ENCODE measurements at regions not wholly inside any gene's neighbourhood (a gene's known extent, or its start where the extent isn't known, plus 50 kb on each side); places are given as distances from the start of the nearest gene placed in this dataset.

DNA sequence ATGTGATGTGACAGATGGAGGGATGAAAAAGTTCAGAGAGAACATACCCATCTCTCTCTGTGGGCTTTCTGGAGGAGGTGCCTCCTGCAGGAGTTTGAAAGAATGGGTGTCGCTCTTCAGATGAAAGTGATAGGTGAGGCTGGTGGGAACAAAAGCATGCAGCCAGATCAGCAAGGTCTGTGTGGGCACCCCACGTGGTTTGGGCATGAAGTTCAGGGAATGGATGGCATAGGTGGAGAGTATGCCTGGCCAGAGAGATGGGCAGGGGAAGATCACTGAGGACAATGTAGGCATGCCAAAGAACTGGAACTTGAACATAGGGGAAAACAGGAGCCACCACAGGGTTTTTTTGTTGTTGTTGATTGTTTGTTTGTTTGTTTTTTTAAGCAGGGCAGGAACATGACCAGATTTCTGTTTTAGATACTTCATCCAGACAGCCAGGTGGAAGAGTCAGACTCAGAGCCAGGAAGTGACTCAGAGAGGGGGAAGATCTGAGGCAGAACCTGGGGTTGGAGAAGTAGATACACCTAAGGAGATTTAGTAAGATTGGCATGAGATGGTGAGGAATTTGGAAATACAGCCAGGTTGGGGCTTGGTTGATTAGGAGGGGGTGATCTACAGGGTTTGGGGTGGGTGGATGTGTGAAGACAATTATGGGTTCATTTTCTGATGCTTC, 64.8 kb upstream of the CLSTN2 start:
- DNase-seq: no peak

DNA sequence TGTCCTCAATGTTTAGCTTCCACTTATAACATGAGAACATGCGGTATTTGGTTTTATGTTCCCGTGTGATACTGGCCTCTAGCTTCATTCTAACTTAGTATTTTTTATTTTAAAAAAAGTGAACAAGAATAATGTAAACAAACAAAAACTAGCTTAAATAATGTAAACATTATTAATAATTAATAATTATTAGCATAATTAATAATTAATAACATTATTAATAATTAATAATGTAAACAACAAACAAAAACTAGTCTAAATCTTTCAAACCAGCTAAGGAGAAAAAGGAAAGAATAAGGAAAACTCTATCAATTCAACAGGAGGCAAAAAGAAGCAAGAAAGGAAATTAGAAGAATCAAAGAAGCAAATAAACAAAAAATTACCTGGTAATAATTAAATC, 66.2 kb upstream of the CLSTN2 start:
- no peak for DNase-seq

DNA sequence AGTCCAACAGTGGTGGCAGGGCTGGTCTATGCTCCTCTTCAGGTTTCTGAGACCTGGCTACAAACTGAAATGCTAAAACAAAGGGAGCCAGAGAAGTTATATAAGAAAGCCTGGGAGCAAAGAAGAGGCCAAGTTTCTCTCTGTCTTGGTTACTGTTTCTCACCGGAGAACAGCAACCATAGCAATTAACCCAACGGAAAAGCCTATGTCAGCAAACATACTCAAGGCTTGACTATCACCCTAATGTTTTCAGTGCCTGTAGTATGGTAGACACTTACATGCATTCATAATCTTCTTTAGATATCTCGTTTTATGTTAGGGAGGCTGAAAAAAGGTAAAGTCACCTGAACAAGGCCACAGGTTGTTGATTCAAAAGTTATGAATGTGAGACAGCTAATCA, 86.3 kb upstream of the CLSTN2 start:
- no peak for DNase-seq

DNA sequence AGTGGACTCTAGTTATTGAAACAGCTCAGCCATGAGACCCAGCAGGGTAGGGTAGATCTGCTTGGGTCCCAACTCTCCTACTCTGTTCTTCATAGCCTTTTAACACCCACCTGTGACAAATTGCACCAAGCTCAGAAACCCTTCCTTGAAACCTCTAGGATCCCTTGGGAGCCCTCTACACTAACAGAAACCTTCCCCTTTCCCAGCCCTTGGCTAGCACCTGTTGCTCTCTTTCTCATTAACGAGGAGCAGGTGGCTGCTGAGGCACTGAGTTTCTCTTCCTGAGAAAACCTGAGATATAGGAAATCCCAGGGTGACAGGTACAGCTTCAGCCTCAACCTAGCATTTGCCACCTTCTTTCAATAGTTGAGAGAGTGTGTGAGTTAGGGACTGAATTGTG, 88.3 kb upstream of the CLSTN2 start:
- DNase-seq: no peak

DNA sequence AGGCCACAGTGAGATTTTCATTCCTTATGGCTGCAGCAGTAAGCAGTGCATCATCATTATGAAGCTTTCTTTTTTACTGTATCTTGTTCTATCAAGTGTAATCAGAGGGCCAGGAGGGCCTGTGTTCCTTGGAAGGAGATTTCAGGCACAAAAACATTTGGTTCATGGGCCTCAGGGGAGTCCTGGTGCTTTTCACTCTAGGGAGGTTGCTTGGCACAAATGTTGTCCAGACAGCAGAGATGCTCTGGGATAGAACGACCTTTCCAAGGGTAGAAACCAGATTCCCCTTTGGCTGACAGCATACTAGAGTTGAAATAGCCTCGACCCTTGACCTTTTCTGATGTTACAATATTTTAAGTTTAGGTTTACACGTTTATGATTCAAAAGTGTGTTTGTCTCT, 95.3 kb upstream of the CLSTN2 start:
- DNase-seq: no peak

DNA sequence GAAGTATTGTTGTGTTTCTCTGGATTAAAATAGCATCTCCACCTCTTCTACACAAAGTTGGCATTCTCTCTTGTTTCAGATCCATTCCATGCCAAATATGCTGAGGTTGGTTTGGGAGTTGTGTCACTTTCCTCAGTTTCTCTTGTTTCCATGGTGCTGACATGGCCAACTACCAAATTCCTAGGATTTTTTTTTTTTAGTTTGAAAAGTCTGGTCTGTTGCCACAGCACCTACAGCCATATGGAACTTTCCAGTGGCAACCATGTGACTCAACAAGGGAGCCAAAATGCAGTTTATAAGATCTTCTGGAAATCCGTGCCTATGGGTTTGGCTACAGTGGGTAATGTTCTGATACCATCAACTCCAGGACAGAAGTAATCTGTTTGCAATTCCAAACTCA, 96.0 kb upstream of the CLSTN2 start:
- DNase-seq: no peak

DNA sequence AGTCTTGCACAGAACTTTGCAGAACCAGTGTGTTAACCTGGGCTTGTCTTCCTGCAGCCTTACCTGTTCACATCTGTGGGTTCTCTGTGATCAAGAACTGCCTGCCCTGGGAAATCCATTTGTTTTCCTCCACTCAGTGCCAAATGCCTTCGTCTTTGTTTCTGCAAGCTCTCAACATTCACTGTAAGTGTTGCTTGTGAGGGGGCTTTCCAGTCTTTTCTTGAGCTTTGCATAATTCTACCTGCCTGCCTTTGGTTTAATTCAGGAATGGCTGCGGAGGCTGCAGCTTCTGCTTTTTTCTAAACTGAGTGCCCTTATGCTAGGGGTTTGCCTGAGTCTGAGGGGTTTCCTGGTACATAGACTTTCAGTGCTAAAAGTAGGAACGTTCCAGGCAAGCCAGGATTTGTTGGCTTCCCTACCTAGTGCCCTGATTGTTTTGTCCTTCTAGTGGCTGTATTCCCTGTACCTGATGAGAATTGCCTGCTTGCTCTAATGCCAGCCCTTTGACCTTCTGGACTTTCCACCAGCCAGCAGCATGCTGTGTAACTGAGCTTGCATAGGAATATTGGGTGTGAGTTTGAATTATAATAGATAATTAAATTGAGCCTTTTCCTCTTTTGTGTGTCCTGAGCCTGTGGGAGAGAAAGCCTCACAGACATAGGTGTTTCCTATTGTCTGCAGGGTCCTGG, 96.6 kb upstream of the CLSTN2 start:
- no peak for DNase-seq

DNA sequence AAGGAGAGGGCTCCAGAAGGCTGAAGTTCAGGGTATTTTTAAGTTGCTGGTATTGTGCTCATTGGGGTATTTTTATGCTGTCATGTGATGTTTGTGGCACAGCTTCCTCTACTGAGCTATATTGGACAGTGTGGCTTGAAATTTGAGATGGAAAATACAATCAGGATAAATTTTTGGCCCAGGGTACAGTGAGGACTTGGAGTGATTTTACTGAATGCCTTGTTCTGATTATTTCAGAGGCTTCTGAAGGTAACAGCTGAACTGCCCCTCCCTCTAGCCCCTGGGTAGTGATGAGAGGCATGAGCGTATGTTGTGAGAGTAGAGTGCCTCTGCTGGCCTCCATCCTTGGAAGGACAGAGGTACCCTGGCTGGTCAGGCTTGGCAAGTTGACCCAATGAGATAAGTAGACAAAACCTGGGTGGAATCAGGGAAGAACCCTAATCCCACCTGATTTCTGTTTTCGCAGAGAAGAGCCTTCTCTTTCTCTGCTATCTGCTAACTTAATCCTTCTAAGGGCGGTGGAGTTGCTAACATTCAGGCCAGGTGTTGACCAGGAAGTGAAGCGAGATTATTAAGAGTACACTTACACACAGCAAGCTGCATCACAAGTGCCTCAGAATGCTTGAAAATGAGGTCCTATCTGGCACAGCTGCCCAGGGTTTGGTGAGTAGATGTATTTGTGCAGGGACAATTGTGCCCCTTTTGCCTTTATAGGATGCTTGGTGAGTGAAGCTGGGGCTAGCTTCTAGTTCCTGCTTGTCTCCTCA, 98.1 kb upstream of the CLSTN2 start:
- DNase-seq: no peak

DNA sequence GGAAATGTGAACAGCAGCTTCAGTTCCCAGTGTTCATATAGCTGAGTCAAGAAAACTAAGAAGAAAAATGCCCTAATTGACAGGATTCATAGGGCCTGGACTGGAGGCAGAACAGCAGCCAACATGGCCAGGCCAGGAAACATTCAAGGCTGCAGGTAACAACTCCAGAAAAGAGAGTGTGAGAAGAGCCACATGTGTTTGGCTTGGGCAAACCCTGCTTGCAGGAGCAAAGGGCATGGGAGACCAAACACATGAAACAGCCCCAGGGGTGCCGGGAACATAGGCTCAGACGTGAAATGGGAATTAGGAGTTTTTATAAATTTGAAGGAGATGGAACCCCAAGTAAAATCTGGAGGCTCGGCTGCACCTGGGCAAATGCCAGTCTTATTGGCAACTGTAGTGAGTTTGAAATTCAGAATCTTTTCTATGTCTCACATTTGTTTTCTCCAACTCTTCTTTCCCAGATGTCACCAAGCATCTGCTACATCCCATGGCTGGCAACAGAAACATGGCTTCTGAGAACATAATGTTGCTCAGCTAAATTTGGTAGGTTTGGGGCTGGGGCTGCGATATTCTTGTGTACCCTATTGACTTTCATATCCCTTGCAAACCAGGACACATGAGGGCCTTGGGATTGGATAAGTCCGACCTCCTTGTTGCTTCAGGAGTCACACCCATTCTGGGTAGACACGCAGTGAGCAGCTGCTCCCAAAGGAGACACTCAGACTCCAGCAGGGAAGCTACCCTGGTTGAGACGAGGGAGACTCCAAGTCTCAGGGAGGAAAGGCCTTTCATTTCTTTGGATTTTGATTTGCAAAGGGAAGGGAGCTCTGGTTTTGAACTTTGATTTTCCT, 98.9 kb upstream of the CLSTN2 start:
- no peak for DNase-seq

DNA sequence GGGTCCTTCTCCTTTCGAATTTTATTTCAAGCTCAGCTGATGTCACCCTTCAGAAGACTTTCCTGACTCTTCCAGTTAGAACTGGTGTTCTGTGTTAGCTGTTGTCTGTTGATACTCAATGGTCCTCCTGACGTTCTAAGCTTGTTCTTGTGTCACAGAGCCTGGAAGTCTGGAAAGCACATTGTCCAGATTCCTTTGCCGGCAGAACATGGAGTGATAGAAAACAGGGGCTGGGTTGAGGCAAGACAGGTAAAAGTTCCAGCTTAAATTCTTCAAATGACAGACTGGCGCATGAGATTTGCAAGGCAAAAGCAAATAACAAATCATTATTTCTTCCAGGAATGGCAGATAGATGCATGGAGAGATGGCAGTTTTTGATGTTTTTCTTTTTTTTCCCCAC, 102.0 kb upstream of the CLSTN2 start:
- no peak for DNase-seq

DNA sequence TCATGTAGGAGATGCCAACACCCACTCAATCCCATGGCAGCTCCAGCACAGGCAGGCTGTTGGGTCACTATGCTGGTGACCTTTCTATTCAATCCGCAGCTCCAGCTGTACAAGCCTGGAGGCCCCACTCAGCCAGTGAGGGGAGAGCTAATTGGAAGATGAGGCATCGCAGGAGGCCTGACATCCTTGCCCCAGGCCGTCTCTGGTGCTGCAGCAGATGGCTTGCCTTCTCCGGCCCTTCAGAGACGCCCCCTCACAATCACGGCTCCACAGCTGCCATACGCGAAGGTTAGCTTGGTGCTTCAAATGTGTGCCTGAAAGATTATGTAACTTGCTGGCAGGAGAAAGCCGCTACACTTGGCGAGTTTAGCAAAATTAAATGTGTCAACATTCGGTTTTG, 104.2 kb upstream of the CLSTN2 start:
- no peak for DNase-seq

DNA sequence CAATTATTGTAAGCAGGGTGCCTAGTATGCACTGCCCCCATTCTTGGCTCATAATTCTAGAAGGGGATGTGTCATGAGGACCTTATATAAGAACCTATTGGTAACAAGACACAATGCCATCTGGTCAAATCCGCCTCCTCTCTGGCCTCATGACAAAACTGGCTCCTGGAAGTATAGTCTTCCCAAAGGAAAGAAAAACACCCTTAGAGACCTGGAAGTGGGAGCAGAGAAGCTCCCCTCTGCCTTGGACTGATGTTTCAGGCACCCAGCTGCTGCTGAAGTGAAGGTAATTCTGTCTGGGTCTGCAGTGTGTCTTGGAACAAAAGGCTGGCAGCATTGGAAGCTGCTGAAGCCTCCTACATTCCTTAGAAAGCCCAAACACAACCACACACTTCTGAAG, 107.2 kb upstream of the CLSTN2 start:
- DNase-seq: no peak

DNA sequence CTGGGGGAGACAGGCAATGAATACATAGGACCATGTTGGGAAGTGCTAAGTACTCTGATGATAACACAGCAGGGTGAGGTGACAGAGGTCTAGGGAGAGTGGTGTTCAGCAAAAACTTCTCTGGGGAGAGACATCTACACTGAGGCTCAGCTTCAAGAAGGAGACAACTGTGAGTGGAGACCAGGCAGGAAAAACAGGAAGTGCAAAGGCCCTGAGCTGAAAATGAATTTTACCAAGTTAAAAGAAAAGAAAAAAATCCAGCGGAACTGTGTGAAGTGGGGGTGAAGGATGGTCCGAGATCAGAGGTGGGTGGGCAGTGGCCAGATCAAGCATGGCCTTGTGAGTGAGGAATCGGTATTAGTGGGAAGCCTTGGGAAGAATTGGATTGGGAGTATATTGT, 110.1 kb upstream of the CLSTN2 start:
- DNase-seq: no peak

DNA sequence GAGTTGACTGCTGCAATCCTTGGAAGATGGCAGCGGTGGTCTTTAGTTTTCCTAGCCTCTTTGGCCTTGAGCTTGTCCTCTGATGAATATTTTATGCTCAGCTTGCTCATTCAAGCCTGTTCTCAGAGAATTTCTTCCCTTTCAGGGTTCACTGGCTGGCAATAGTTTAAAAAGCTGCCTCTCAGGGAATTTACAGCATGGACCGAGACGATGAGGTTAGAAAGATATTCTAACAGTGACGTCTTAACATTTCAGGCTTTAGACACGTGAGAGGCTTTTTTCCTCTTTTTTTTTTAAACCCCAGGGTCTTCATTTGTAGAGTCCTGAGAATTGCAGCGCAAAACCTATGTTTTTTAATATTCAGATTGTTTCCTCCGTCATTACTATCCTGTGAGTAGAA, 120.3 kb upstream of the CLSTN2 start:
- DNase-seq: no peak

DNA sequence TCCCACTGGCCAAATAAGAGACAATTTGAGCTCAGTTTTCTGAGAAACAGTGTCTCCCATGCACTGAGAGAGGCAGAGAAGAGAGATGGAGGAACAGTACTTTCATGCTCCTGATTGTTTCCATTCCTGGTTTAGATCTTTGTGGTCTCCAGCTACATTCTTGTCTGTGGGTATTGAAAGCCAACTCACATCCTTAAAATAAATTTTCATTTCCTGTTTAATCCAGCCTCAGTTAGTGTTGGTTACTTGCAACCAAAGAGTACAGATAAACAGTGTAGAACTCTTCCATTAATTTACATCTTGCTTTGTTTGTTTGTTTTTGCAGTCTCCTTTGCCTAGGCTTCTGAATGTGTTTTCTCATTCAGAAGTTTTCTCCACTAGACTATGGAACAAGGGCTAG, 123.7 kb upstream of the CLSTN2 start:
- DNase-seq: no peak

DNA sequence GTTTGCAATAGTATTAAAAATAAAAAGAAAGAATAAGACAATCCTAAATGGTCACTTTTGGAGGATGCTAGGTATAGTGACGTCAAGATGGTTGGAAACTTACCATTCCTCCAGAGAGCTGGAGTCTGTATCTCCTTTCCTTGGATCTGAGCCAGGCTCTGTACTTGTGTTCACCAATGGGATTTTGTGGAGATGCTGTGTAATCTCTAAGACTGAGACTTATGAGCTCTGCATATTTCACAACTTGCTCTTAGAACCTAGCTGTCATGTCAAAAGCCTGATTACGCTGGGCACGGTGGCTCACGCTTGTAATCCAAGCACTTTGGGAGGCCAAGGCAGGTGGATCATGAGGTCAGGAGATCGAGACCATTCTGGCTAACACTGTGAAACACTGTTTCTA, 126.8 kb upstream of the CLSTN2 start:
- no peak for DNase-seq

DNA sequence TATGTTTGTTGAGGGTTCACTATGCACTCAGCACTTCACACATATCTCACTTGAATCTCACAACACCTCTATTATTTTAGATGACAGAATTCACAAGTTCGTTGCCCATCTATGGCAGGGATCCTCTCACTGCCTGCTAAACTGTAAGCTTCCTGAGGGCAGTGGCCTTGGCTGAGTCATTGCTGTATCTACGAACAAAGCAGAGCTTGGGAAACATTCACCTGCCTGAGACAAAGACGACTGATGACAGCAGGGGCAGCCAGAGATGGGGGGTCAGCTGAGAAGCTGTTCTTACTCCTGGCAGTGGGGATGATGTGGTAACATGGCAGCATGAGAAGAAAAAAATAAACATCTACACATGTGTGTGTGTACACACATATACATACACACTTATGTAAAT, 125.5 kb upstream of the NMNAT3 start:
- DNase-seq: no peak

DNA sequence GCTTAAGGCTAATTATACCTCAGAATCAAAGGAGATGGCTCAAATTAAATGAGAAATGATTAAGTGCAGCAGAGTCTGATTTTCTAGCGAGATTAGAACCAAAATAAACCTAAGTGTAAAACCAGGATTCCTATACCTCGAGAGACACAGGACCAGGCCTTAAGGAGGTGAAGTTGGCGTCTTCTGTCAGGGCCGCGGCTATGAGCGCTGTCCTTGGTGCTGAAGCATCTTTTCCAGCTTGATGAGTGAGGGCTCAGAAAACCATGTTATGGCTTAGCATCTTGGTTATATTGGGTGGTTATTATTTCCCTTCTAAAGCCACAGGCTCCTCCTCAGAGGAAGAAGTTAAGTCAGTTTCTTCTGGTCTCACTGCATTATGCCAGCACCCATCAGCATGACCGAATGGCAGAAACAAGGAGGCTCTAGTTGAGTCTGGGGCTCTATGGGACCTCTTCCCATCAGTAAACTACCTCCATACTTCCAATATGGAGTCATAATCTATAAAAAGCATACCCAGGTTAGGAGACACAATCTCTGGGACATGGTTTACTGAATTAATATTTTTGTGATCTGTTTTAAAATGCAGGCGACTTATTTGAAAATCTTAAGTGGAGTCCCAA, 120.1 kb upstream of the NMNAT3 start:
- peak; percentile 26 for DNase-seq

DNA sequence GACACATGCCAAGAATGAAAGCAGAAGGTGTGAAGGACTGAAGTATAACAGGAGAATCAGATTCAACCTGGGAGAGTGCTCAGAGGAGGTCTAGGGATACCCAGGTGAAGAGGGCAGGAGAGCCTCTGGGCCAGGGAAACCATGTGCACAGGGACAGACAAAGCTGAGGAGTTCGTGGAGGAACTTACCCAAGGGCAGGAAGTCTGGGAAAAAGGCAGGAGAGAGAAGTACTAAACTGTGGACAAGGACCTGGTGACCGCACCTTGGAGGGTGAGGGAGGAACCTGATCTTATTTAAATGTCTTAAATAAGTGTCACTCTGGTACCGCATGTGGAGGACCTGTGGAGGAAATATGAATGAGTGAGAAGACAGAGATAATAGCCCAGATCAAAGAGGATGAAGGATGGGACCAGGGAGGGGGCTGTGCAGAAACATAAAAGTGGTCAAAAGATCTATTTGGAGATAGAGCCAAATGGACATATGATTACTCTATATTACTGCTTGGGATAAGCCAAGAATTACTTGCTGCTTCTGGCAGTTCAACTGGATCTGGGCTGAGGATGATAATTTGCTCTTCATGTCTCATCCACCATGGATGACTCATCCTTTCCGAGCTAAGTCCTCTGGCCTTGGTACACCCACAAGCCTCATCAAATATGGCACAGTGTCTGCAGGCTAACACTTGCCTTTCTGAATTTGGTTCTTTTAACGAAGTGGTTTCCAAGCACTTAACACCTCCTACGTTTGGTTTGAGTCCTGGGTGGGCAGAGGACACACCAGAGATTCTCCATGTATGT, 116.9 kb upstream of the NMNAT3 start:
- no peak for DNase-seq

DNA sequence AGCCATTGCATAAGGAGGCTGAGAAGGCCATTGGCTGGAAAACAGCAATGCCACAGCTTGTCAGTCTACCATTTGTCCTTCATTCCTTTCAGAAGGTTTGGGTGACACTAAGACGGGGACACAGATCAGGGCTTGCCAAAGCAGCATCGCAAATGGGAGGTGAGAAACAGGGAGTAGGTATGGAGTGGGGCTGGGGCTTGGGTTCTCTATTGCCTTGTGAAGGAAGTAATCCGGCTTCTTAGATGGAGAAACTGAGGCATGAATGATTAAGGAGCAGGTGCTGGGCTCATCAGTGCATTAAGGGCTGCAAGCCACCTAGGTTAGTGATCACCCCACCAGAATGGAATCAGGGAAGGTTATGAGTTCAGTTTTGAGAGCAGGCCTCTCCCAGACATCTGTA, 115.6 kb upstream of the NMNAT3 start:
- DNase-seq: no peak

DNA sequence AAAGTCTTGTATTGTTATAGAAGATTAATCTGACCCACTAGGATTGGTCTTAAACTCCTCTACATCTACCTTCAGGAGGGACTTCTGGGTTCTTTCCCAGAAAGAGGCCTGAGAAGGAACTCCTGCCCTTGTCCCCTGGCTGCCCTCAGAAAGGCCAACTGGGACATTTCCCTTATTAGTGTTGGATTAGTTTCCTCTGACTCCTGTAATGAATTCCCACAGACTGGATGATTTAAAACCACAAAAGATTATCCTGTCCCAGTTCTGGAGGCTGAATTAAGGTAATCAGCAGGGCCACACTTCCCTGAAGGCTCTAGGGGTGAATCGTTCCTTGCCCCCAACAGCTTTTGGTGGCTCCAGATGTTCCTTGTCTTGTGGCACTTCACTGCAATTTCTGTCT, 102.8 kb upstream of the NMNAT3 start:
- DNase-seq: no peak

DNA sequence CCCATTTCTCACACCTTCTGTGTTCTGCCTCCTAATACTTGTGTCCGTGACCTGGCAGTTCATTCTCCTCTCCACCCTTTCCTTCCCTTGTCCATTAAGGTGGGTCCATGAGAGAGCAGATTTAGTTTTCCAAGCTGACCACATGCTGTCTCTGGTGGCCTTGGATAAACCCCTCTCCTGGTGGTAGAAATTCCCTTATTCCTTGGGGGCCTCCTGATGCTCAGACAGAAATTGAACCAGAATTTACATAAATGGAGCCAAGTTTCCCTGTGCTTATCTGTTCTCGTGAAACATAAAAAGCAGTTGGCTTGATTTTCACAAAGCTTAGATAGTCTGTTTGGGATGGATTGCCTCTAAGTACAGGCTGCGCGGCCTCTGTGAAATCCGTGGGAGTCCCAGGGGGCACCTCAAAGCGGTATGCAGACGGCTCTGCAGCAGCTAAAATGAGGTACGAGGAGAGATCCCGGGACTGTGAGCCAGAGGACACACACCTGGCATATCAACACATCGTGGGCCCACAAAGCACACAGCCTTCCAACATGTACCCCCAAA, 101.0 kb upstream of the NMNAT3 start:
- no peak for DNase-seq
